ENCODE measurements at regions not wholly inside any gene's neighbourhood (a gene's known extent, or its start where the extent isn't known, plus 50 kb on each side); places are given as distances from the start of the nearest gene placed in this dataset.

DNA sequence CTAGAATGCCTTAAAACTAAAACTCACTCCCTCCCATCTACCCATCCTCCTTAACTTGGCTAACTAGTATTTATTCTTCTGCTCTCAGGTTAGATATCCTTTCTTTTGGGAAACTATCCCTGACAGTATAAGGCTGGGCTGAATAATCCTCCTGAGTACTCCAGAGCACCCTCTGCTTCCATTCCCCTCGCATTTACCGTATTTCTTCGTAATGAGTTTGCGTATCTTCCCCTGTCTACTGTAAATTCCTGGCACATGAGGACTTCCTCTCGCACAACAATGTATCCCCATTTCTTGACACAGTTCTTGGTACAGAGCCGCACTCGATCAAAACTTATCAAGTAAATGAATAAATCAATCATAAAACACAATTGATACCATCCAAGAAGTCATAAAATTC is 82.9 kb upstream of the AKAP13 start:
- intact Hi-C loops (cut with DNase I; ENCODE audit: low total_unique reads), result loop anchor here (10.0 kb wide), 1 partner anchor 207 kb away; no protein-coding TSS in a partner anchor
- no peak for DNase-seq (ENCODE audit: low spot score in 2 of 2)
- 97% methylated on average over 7 of the region's 7 CpGs for WGBS, 2 donors
- H3K4me3 ChIP-seq (ENCODE audit: low read depth, poor library complexity, severe bottlenecking), result no peak overlapping the region
- TF ChIP-seq, protein P1, sequence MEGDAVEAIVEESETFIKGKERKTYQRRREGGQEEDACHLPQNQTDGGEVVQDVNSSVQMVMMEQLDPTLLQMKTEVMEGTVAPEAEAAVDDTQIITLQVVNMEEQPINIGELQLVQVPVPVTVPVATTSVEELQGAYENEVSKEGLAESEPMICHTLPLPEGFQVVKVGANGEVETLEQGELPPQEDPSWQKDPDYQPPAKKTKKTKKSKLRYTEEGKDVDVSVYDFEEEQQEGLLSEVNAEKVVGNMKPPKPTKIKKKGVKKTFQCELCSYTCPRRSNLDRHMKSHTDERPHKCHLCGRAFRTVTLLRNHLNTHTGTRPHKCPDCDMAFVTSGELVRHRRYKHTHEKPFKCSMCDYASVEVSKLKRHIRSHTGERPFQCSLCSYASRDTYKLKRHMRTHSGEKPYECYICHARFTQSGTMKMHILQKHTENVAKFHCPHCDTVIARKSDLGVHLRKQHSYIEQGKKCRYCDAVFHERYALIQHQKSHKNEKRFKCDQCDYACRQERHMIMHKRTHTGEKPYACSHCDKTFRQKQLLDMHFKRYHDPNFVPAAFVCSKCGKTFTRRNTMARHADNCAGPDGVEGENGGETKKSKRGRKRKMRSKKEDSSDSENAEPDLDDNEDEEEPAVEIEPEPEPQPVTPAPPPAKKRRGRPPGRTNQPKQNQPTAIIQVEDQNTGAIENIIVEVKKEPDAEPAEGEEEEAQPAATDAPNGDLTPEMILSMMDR (IDR thresholded peaks at IDR 0.05), result no peak
- TF ChIP-seq POLR2A (IDR thresholded peaks at IDR 0.05), result no peak

DNA sequence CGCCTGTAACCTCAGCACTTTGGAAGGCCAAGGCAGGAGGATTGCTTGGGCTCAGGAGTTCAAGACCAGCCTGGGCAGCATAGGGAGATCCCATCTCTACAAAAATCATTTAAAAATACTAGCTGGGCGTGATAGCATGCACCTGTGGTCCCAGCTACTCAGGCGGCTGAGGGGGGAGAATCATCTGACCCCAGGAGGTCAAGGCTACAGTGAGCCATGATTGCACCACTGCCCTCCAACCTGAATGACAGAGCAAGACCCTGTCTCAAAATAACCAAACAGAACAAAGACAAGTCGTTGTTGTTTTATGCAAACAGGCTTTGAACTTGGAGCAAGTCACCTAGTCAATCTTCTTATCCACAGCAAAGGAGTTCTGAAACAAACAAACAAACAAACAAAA is 82.0 kb upstream of the AKAP13 start:
- TF ChIP-seq, protein P1 (IDR thresholded peaks at IDR 0.05), result no peak
- no peak for TF ChIP-seq POLR2A (IDR thresholded peaks at IDR 0.05)
- intact Hi-C loops (cut with DNase I; ENCODE audit: low total_unique reads), result loop anchor here (10.0 kb wide), 1 partner anchor 206 kb away; no protein-coding TSS in a partner anchor
- no peak for DNase-seq (ENCODE audit: low spot score in 2 of 2)
- WGBS, 2 donors, result 89 to 94% methylated on average over 4 of the region's 4 CpGs
- H3K4me3 ChIP-seq (ENCODE audit: low read depth, poor library complexity, severe bottlenecking), result no peak overlapping the region

DNA sequence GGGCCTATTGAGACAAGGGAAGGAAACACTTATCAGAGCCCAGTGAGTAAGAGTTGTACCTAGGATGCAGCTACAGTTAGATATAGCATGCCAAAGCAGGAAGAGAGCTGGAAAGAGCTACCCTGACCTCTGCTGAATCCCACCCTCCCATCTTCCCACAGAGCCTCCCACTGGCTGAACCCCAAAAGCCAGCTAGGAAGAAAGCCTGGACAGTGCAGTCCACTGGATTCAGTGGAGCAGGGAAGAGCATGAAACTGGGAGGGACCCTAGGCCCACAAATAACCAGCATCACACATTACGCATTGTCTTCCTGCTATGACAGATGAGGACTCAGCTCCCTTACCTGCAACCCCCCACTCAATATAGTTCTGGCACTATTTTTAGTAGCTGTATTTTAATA is 81.5 kb upstream of the AKAP13 start:
- no peak overlapping the region for H3K4me3 ChIP-seq (ENCODE audit: low read depth, poor library complexity, severe bottlenecking)
- no peak for TF ChIP-seq POLR2A (IDR thresholded peaks at IDR 0.05)
- TF ChIP-seq, protein P1 (IDR thresholded peaks at IDR 0.05), result no peak
- no peak for DNase-seq (ENCODE audit: low spot score in 2 of 2)
- 95 to 100% methylated on average over 1 of the region's 1 CpG for WGBS, 2 donors
- intact Hi-C loops (cut with DNase I; ENCODE audit: low total_unique reads), result loop anchor here (10.0 kb wide), 1 partner anchor 206 kb away; no protein-coding TSS in a partner anchor

- no peak for TF ChIP-seq POLR2A (IDR thresholded peaks at IDR 0.05)
- TF ChIP-seq, protein P1 (IDR thresholded peaks at IDR 0.05), result no peak
- DNase-seq (ENCODE audit: low spot score in 2 of 2), result no peak
- intact Hi-C loops (cut with DNase I; ENCODE audit: low total_unique reads), result no loop called here
- H3K4me3 ChIP-seq (ENCODE audit: low read depth, poor library complexity, severe bottlenecking), result no peak overlapping the region
- 74 to 80% methylated on average over 2 of the region's 2 CpGs for WGBS, 2 donors
Observed at GRCh38 chr15:85302271-85302670, 78.1 kb upstream of the AKAP13 start.

DNA sequence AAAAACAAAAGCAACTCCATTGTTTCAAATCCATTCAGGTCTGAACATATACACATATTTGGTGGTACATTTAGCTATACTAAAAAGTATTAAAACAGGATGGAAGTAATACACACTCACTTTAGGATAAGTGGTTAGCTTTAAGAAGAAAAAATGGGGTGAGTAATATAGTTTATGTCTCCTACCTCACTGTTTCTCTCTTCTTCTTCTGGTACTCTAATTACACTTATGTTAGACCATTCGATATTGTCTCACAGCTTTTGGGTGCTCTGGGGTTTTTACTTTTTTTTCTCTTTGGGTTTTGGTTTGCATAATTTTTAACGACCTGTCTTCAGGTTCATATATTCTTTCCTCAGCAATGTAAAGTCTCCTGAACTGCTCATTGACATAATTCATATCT is 75.4 kb upstream of the AKAP13 start:
- intact Hi-C loops (cut with DNase I; ENCODE audit: low total_unique reads), result no loop called here
- TF ChIP-seq, protein P1 (IDR thresholded peaks at IDR 0.05), result no peak
- 85 to 94% methylated on average over 2 of the region's 2 CpGs for WGBS, 2 donors
- DNase-seq (ENCODE audit: low spot score in 2 of 2), result no peak
- H3K4me3 ChIP-seq (ENCODE audit: low read depth, poor library complexity, severe bottlenecking), result no peak overlapping the region

- H3K4me3 ChIP-seq (ENCODE audit: low read depth, poor library complexity, severe bottlenecking), result no peak overlapping the region
- WGBS, 2 donors, result 75% methylated on average over 5 of the region's 5 CpGs
- no peak for DNase-seq (ENCODE audit: low spot score in 2 of 2)
- no peak for TF ChIP-seq POLR2A (IDR thresholded peaks at IDR 0.05)
- TF ChIP-seq, protein P1 (IDR thresholded peaks at IDR 0.05), result no peak
- intact Hi-C loops (cut with DNase I; ENCODE audit: low total_unique reads), result no loop called here
Observed at GRCh38 chr15:85306946-85307686, 73.3 kb upstream of the AKAP13 start.
